Cardiac septum (tissue), 1 donor: ENCODE measurements at regions not wholly inside any gene's neighbourhood (a gene's known extent, or its start where the extent isn't known, plus 50 kb on each side); places are given as distances from the start of the nearest gene placed in this dataset.

Experiments
- DNase-seq: peaks from one replicate; pipeline ENCODE4 v3.0.0-alpha.2; 2020; ENCODE audit warnings: low spot score
- intact Hi-C: fragments of 100-400 bp; cut with DNase I; formaldehyde crosslinking; loops from one replicate; pipeline ENCODE4 v1.14.0; 2022
- donor health status: DM: no; HTN: no; CAD: no.

- intact Hi-C loops = no loop called here
- no peak for DNase-seq
These were observed 138.1 kb upstream of the CWC22 start for GRCh38 chr2:180145163-180145562.

GRCh38 chr2:180144338-180144813 lies 137.3 kb upstream of the CWC22 start:
- intact Hi-C loops = no loop called here
- DNase-seq = no peak

GRCh38 chr2:180143633-180144337 lies 136.7 kb upstream of the CWC22 start:
- intact Hi-C loops = no loop called here
- DNase-seq = no peak

GRCh38 chr2:180141600-180141999 lies 134.5 kb upstream of the CWC22 start:
- no peak for DNase-seq
- intact Hi-C loops = no loop called here

- DNase-seq = no peak
- intact Hi-C loops = no loop called here
These were observed 126.6 kb upstream of the CWC22 start for GRCh38 chr2:180133736-180134135.

GRCh38 chr2:180130403-180130802 lies 123.3 kb upstream of the CWC22 start:
- no peak for DNase-seq
- intact Hi-C loops = no loop called here

GRCh38 chr2:180128861-180129260 lies 121.8 kb upstream of the CWC22 start:
- DNase-seq = no peak
- intact Hi-C loops = loop anchor here (5.0 to 10.0 kb wide), 2 partner anchors 856 to 1583 kb away; partner anchors contain the start of gene UBE2E3

- no peak for DNase-seq
- intact Hi-C loops = loop anchor here (2.0 to 10.0 kb wide), 3 partner anchors 859 to 1587 kb away; partner anchors contain the start of gene UBE2E3
These were observed 118.3 kb upstream of the CWC22 start for GRCh38 chr2:180125245-180125962.

- intact Hi-C loops = loop anchor here (2.0 to 10.0 kb wide), 3 partner anchors 860 to 1588 kb away; partner anchors contain the start of gene UBE2E3
These were observed 117.4 kb upstream of the CWC22 start for GRCh38 chr2:180124273-180125139.

GRCh38 chr2:180122874-180123273 lies 115.8 kb upstream of the CWC22 start:
- DNase-seq = no peak
- intact Hi-C loops = loop anchor here (10.0 kb wide), 1 partner anchor 862 kb away; the partner anchor contains the start of gene UBE2E3

More at GRCh38 chr2:180124273-180125139, 117.4 kb upstream of the CWC22 start:
- no peak for DNase-seq

- DNase-seq = no peak
- intact Hi-C loops = no loop called here
These were observed 108.6 kb upstream of the CWC22 start for GRCh38 chr2:180115675-180116074.

- intact Hi-C loops = no loop called here
- no peak for DNase-seq
These were observed 108.2 kb upstream of the CWC22 start for GRCh38 chr2:180115269-180115668.

GRCh38 chr2:180111901-180112300 lies 104.8 kb upstream of the CWC22 start:
- intact Hi-C loops = no loop called here

GRCh38 chr2:180110469-180110868 lies 103.4 kb upstream of the CWC22 start:
- no peak for DNase-seq
- intact Hi-C loops = no loop called here

More at GRCh38 chr2:180111901-180112300, 104.8 kb upstream of the CWC22 start:
- no peak for DNase-seq

GRCh38 chr2:180101846-180102245 lies 94.7 kb upstream of the CWC22 start:
- DNase-seq = no peak
- intact Hi-C loops = no loop called here

GRCh38 chr2:180099308-180099707 lies 92.2 kb upstream of the CWC22 start:
- intact Hi-C loops = no loop called here
- no peak for DNase-seq

GRCh38 chr2:180085144-180085543 lies 78.0 kb upstream of the CWC22 start:
- intact Hi-C loops = no loop called here
- DNase-seq = no peak

- intact Hi-C loops = loop anchor here (10.0 kb wide), 1 partner anchor 233 kb away; no protein-coding TSS in a partner anchor
- DNase-seq = no peak
These were observed 70.3 kb upstream of the CWC22 start for GRCh38 chr2:180077295-180077906.

- no peak for DNase-seq
- intact Hi-C loops = loop anchor here (10.0 kb wide), 1 partner anchor 231 kb away; no protein-coding TSS in a partner anchor
These were observed 68.8 kb upstream of the CWC22 start for GRCh38 chr2:180075870-180076269.
